ENCODE measurements at regions not wholly inside any gene's neighbourhood (a gene's known extent, or its start where the extent isn't known, plus 50 kb on each side); places are given as distances from the start of the nearest gene placed in this dataset.

GRCh38 chr13:47117268-47117667, 220.4 kb upstream of the HTR2A start:
- TF ChIP-seq EZH2 (IDR thresholded peaks at IDR 0.05; ENCODE audit: borderline replicate concordance, insufficient read depth, low read length, poor library complexity, severe bottlenecking) (no peak), CTCF (IDR thresholded peaks at IDR 0.05; ENCODE audit: poor library complexity, severe bottlenecking) (no peak)

Data from neural cell (in vitro differentiated cells).